NK-92 (cell line): ENCODE measurements at regions not wholly inside any gene's neighbourhood (a gene's known extent, or its start where the extent isn't known, plus 50 kb on each side); places are given as distances from the start of the nearest gene placed in this dataset.
"Not testable (repeated sequence)": the region's sequence is repeated elsewhere in the genome, so short reads cannot be mapped to it uniquely, and the experiment has no call there.

ENCODE experiments used
- DNase-seq: peaks from one replicate; lab custom pipeline; 2025; ENCODE audit not compliant: unreplicated experiment; lab: John Stamatoyannopoulos, UW

- DNase-seq: no peak
These were observed 228.5 kb upstream of the ZEB2 start for GRCh38 chr2:144748443-144748842.

- no peak for DNase-seq
These were observed 227.7 kb upstream of the ZEB2 start for GRCh38 chr2:144747571-144747970.

GRCh38 chr2:144745424-144745823 lies 225.5 kb upstream of the ZEB2 start:
- DNase-seq: no peak

- DNase-seq: no peak
These were observed 218.8 kb upstream of the ZEB2 start for GRCh38 chr2:144738749-144739148.

- DNase-seq: no peak
These were observed 210.8 kb upstream of the ZEB2 start for GRCh38 chr2:144730711-144731110.

- DNase-seq: not testable (repeated sequence)
These were observed 204.5 kb upstream of the ZEB2 start for GRCh38 chr2:144724460-144724859.

- DNase-seq: no peak
These were observed 198.5 kb upstream of the ZEB2 start for GRCh38 chr2:144718376-144718775.

- DNase-seq: no peak
These were observed 196.1 kb upstream of the ZEB2 start for GRCh38 chr2:144715992-144716391.

- no peak for DNase-seq
These were observed 193.5 kb upstream of the ZEB2 start for GRCh38 chr2:144713410-144713809.

GRCh38 chr2:144712550-144712940 lies 192.6 kb upstream of the ZEB2 start:
- no peak for DNase-seq

- no peak for DNase-seq
These were observed 192.0 kb upstream of the ZEB2 start for GRCh38 chr2:144711630-144712549.

GRCh38 chr2:144711084-144711483 lies 191.2 kb upstream of the ZEB2 start:
- no peak for DNase-seq

GRCh38 chr2:144708626-144709025 lies 188.7 kb upstream of the ZEB2 start:
- DNase-seq: no peak

GRCh38 chr2:144707736-144708326 lies 187.9 kb upstream of the ZEB2 start:
- no peak for DNase-seq

- no peak for DNase-seq
These were observed 186.7 kb upstream of the ZEB2 start for GRCh38 chr2:144706647-144707046.

GRCh38 chr2:144705328-144706245 lies 185.7 kb upstream of the ZEB2 start:
- DNase-seq: no peak

GRCh38 chr2:144704709-144705095 lies 184.8 kb upstream of the ZEB2 start:
- DNase-seq: no peak

- DNase-seq: no peak
These were observed 184.2 kb upstream of the ZEB2 start for GRCh38 chr2:144703852-144704708.

GRCh38 chr2:144702051-144702450 lies 182.1 kb upstream of the ZEB2 start:
- DNase-seq: no peak

- DNase-seq: no peak
These were observed 181.3 kb upstream of the ZEB2 start for GRCh38 chr2:144701259-144701658.

- DNase-seq: no peak
These were observed 178.2 kb upstream of the ZEB2 start for GRCh38 chr2:144698156-144698555.
